NCI-H510A treated with DMSO at 0.1 percent for 48 hours (cell line): ENCODE measurements at regions not wholly inside any gene's neighbourhood (a gene's known extent, or its start where the extent isn't known, plus 50 kb on each side); places are given as distances from the start of the nearest gene placed in this dataset.
"Not testable (repeated sequence)": the region's sequence is repeated elsewhere in the genome, so short reads cannot be mapped to it uniquely, and the experiment has no call there.

ENCODE experiments used
- DNase-seq: peaks from one replicate; lab custom pipeline; 2025; lab: John Stamatoyannopoulos, UW

- DNase-seq: no peak
Measured at GRCh38 chr6:2611092-2611491, 139.6 kb downstream of the MYLK4 start.

GRCh38 chr6:2608503-2608902 lies 142.2 kb downstream of the MYLK4 start:
- DNase-seq: no peak

GRCh38 chr6:2600363-2600762 lies 150.4 kb downstream of the MYLK4 start:
- no peak for DNase-seq

- no peak for DNase-seq
Measured at GRCh38 chr6:2599817-2600216, 150.9 kb downstream of the MYLK4 start.

- no peak for DNase-seq
Measured at GRCh38 chr6:2598867-2599266, 151.9 kb downstream of the MYLK4 start.

- no peak for DNase-seq
Measured at GRCh38 chr6:2597991-2598390, 152.7 kb downstream of the MYLK4 start.

- DNase-seq: not testable (repeated sequence)
Measured at GRCh38 chr6:2597457-2597856, 153.3 kb downstream of the MYLK4 start.

- no peak for DNase-seq
Measured at GRCh38 chr6:2596222-2596621, 154.5 kb downstream of the MYLK4 start.

- no peak for DNase-seq
Measured at GRCh38 chr6:2594868-2595267, 155.9 kb downstream of the MYLK4 start.

- no peak for DNase-seq
Measured at GRCh38 chr6:2593167-2593566, 157.6 kb downstream of the MYLK4 start.

- no peak for DNase-seq
Measured at GRCh38 chr6:2589171-2589661, 161.5 kb downstream of the MYLK4 start.

- DNase-seq: no peak
Measured at GRCh38 chr6:2583459-2583858, 167.3 kb downstream of the MYLK4 start.

GRCh38 chr6:2582268-2582667 lies 168.5 kb downstream of the MYLK4 start:
- DNase-seq: peak; percentile 3

GRCh38 chr6:2581611-2582010 lies 169.1 kb downstream of the MYLK4 start:
- DNase-seq: no peak

GRCh38 chr6:2581011-2581410 lies 169.7 kb downstream of the MYLK4 start:
- DNase-seq: no peak

- DNase-seq: no peak
Measured at GRCh38 chr6:2579804-2580570, 170.7 kb downstream of the MYLK4 start.

- DNase-seq: no peak
Measured at GRCh38 chr6:2579241-2579761, 171.4 kb downstream of the MYLK4 start.

- no peak for DNase-seq
Measured at GRCh38 chr6:2578767-2579166, 172.0 kb downstream of the MYLK4 start.

GRCh38 chr6:2576499-2576898 lies 174.2 kb downstream of the MYLK4 start:
- DNase-seq: no peak

GRCh38 chr6:2575236-2575635 lies 175.5 kb downstream of the MYLK4 start:
- DNase-seq: no peak

- not testable (repeated sequence) for DNase-seq
Measured at GRCh38 chr6:2569420-2569819, 181.3 kb downstream of the MYLK4 start.

- DNase-seq: no peak
Measured at GRCh38 chr6:2566048-2566447, 184.7 kb downstream of the MYLK4 start.

- no peak for DNase-seq
Measured at GRCh38 chr6:2565499-2565898, 185.2 kb downstream of the MYLK4 start.

GRCh38 chr6:2563635-2564034 lies 187.1 kb downstream of the MYLK4 start:
- DNase-seq: peak; percentile 1
